GM19328 (cell line): ENCODE measurements at regions not wholly inside any gene's neighbourhood (a gene's known extent, or its start where the extent isn't known, plus 50 kb on each side); places are given as distances from the start of the nearest gene placed in this dataset.
"Not testable (repeated sequence)": the region's sequence is repeated elsewhere in the genome, so short reads cannot be mapped to it uniquely, and the experiment has no call there.

Experiments
- ATAC-seq: cut with Tn5 transposase; IDR thresholded peaks from one replicate; pipeline ENCODE4 v1.9.1; 2021; ENCODE audit warnings: mild to moderate bottlenecking, moderate library complexity; ENCODE audit not compliant: unreplicated experiment

- no peak for ATAC-seq
Measured at GRCh38 chr2:235430366-235431083, 63.3 kb upstream of the AGAP1 start.

GRCh38 chr2:235432741-235433520, 60.9 kb upstream of the AGAP1 start:
- no peak for ATAC-seq

GRCh38 chr2:235433860-235434259, 60.0 kb upstream of the AGAP1 start:
- ATAC-seq, result no peak

- ATAC-seq, result no peak
Measured at GRCh38 chr2:235439959-235440662, 53.7 kb upstream of the AGAP1 start.

- ATAC-seq, result not testable (repeated sequence)
Measured at GRCh38 chr2:235443580-235443979, 50.3 kb upstream of the AGAP1 start.
